B cell (primary cell): ENCODE measurements at regions not wholly inside any gene's neighbourhood (a gene's known extent, or its start where the extent isn't known, plus 50 kb on each side); places are given as distances from the start of the nearest gene placed in this dataset.

Experiments used
- ATAC-seq: fragments of 200-7000 bp; cut with Tn5 transposase; one replicate; pipeline ENCODE4 v1.10.0; 2021; ENCODE audit warnings: low read depth, mild to moderate bottlenecking, moderate number of reproducible peaks, moderate library complexity
- CTCF ChIA-PET: fragments of 350-600 bp; sonication (Branson Sonifier 250); formaldehyde crosslinking; loops from one replicate; lab custom pipeline; 2021; ENCODE audit warnings: antibody characterized with exemption, inconsistent platforms; lab: Charles Lee
- POLR2A ChIA-PET: fragments of 350-600 bp; sonication (Branson Sonifier 250); formaldehyde crosslinking; loops from one replicate; lab custom pipeline; 2021; ENCODE audit warnings: antibody characterized with exemption; lab: Charles Lee
- DNase-seq: peaks from one replicate; pipeline ENCODE4 v3.0.0; 2013
- H2AFZ ChIP-seq: 2 replicates; pipeline ENCODE4 v1.6.1; 2012; ENCODE audit warnings: mild to moderate bottlenecking, low read depth, low read length; ENCODE audit not compliant: insufficient read depth, poor library complexity, severe bottlenecking
- H3K27ac ChIP-seq, 2 donors: 1 replicate in 1 of 2; 2 replicates in 1 of 2; pipeline ENCODE4 v1.5.1; 2012 to 2013; ENCODE audit warnings: low read length in 2 of 2, mild to moderate bottlenecking in 2 of 2, moderate library complexity in 1 of 2
- H3K27me3 ChIP-seq, 4 experiments: fragments of 200-600 bp in 1 of 4; sonication (generic) in 1 of 4; replicated peaks in 1 of 4; 1 replicate in 2 of 4; 2 replicates in 2 of 4; pipeline versions ENCODE4 v1.6.1 to v1.7.0; 2013 to 2016; ENCODE audit warnings: low read length in 3 of 4, mild to moderate bottlenecking in 2 of 4, mixed read lengths in 1 of 4, moderate library complexity in 1 of 4; ENCODE audit not compliant: insufficient read depth in 4 of 4, control insufficient read depth in 3 of 4; ENCODE audit errors: control extremely low read depth in 1 of 4
- H3K36me3 ChIP-seq, 2 experiments: replicated peaks in 1 of 2; 1 replicate in 1 of 2; 2 replicates in 1 of 2; pipeline versions ENCODE4 v1.6.1 to v1.7.1; 2013; ENCODE audit warnings: low read length in 1 of 2; ENCODE audit not compliant: insufficient read depth in 2 of 2, control insufficient read depth in 1 of 2; ENCODE audit errors: control extremely low read depth in 1 of 2, extremely low read depth in 1 of 2
- H3K4me1 ChIP-seq, 2 donors: fragments of 200-600 bp in 1 of 2; sonication (generic) in 1 of 2; 1 replicate in 1 of 2; 2 replicates in 1 of 2; pipeline versions ENCODE4 v1.5.1 to v1.6.1; 2013 to 2017; ENCODE audit warnings: low read length in 2 of 2; ENCODE audit not compliant: control insufficient read depth in 2 of 2, insufficient read depth in 2 of 2
- H3K4me2 ChIP-seq: replicated peaks from 2 replicates; pipeline ENCODE3; 2012; ENCODE audit warnings: mild to moderate bottlenecking, low read depth, low read length; ENCODE audit not compliant: poor library complexity, severe bottlenecking
- H3K4me3 ChIP-seq, 5 experiments: fragments of 200-600 bp in 1 of 5; sonication (generic) in 1 of 5; 1 replicate in 3 of 5; 2 replicates in 2 of 5; pipeline versions ENCODE4 v1.5.1 to v1.7.0; 2011 to 2016; ENCODE audit warnings: low read length in 4 of 5, mild to moderate bottlenecking in 4 of 5, low read depth in 2 of 5, control low read depth in 1 of 5, moderate library complexity in 1 of 5; ENCODE audit not compliant: insufficient read depth in 1 of 5; ENCODE audit errors: control extremely low read depth in 1 of 5, extremely low read depth in 1 of 5
- H3K79me2 ChIP-seq: fragments of 200-600 bp; sonication (generic); one replicate; pipeline ENCODE4 v1.6.0; 2016; ENCODE audit warnings: low read length; ENCODE audit not compliant: control insufficient read depth, insufficient read depth
- H3K9ac ChIP-seq: fragments of 200-600 bp; sonication (generic); 2 replicates; pipeline ENCODE4 v1.6.1; 2017; ENCODE audit warnings: mild to moderate bottlenecking, low read length, moderate library complexity
- H3K9me3 ChIP-seq, 3 donors: one replicate each; pipeline versions ENCODE4 v1.6.1 to v1.7.1; 2013; ENCODE audit warnings: low read length in 2 of 3; ENCODE audit not compliant: control insufficient read depth in 2 of 3, insufficient read depth in 1 of 3; ENCODE audit errors: control extremely low read depth in 1 of 3
- H4K20me1 ChIP-seq: 2 replicates; pipeline ENCODE4 v1.6.0; 2012; ENCODE audit warnings: mild to moderate bottlenecking, low read length; ENCODE audit not compliant: insufficient read depth, control insufficient read depth, poor library complexity, severe bottlenecking
- H3K27ac Mint-ChIP-seq: one replicate; pipeline ENCODE4 v1.8.0; 2021; ENCODE audit warnings: mixed read lengths
- H3K27me3 Mint-ChIP-seq: one replicate; pipeline ENCODE4 v1.8.0; 2021; ENCODE audit warnings: mixed read lengths
- H3K4me1 Mint-ChIP-seq: one replicate; pipeline ENCODE4 v1.8.0; 2021; ENCODE audit warnings: mixed read lengths
- H3K4me3 Mint-ChIP-seq: one replicate; pipeline ENCODE4 v1.8.0; 2021; ENCODE audit warnings: mixed read lengths
- H3K9me3 Mint-ChIP-seq: one replicate; pipeline ENCODE4 v1.8.0; 2022; ENCODE audit warnings: mixed read lengths; ENCODE audit not compliant: insufficient read depth
- CTCF ChIP-seq: fragments of 200-600 bp; IDR thresholded peaks from one replicate; pipeline ENCODE4 v1.8.0; 2022; ENCODE audit warnings: antibody characterized with exemption, mild to moderate bottlenecking
- EZH2 ChIP-seq: IDR thresholded peaks from 2 replicates; pipeline ENCODE4 v1.6.1; 2012; ENCODE audit warnings: borderline replicate concordance, low read depth, mild to moderate bottlenecking, moderate library complexity, low read length; ENCODE audit not compliant: insufficient read depth, poor library complexity, severe bottlenecking
- WGBS: methylation state at CpG from one replicate; pipeline ENCODE4 v1.1.5; 2013; ENCODE audit warnings: missing lambda C conversion rate; ENCODE audit not compliant: insufficient coverage; 5-methylcytosine and 5-hydroxymethylcytosine counted together
- intact Hi-C: fragments of 100-400 bp; cut with micrococcal nuclease; formaldehyde crosslinking; loops from one replicate; pipeline ENCODE4 v1.10.0; 2022

GRCh38 chr12:131389054-131390013 lies 321.6 kb upstream of the SFSWAP start:
- no peak for DNase-seq

More at GRCh38 chr12:131389054-131390013, 321.6 kb upstream of the SFSWAP start:
- Histone ChIP-seq H3K27ac (no peak overlapping the region), H3K36me3 (no peaks in the 10 kb centered on the region), H3K4me1 (no peaks in the 10 kb centered on the region), H3K4me2 (no peak overlapping the region), H4K20me1 (no peaks in the 10 kb centered on the region), H3K9me3 (peaks cover 0 to 3% (median 0%) of the 10 kb centered on the region in 3 donors), H3K27me3 (peaks cover 0 to 2% (median 0%) of the 10 kb centered on the region in 4 experiments), H2AFZ (no peak overlapping the region), H3K4me3 (no peak overlapping the region), H3K9ac (no peak overlapping the region), H3K79me2 (no peaks in the 10 kb centered on the region)
- no peak for TF ChIP-seq CTCF
- no peak for TF ChIP-seq EZH2
- ChIA-PET POLR2A (no interaction called here), CTCF (no interaction called here)
- ATAC-seq: no peak
- Mint-ChIP-seq H3K4me3 (no peak overlapping the region), H3K9me3 (no peaks in the 10 kb centered on the region), H3K27ac (no peak overlapping the region), H3K27me3 (peaks cover 7% of the 10 kb centered on the region), H3K4me1 (no peaks in the 10 kb centered on the region)
- WGBS: 89% methylated on average over 8 of the region's 11 CpGs
- intact Hi-C loops: no loop called here
